GM13976 (cell line): ENCODE measurements at regions not wholly inside any gene's neighbourhood (a gene's known extent, or its start where the extent isn't known, plus 50 kb on each side); places are given as distances from the start of the nearest gene placed in this dataset.

Source experiments
- DNase-seq: peaks from one replicate; pipeline ENCODE4 v3.0.0; 2012; ENCODE audit warnings: low spot score
- CTCF ChIP-seq: IDR thresholded peaks from 2 replicates; pipeline ENCODE4 v1.5.1; 2012; ENCODE audit warnings: borderline replicate concordance, mild to moderate bottlenecking; ENCODE audit not compliant: insufficient read depth; ENCODE audit errors: extremely low read depth, missing control alignments, control extremely low read depth
- in situ Hi-C: fragments of 300-500 bp; cut with MboI; formaldehyde crosslinking; loops from one replicate; pipeline ENCODE4 v1.12.0; 2022; ENCODE audit warnings: low sequenced_read_pairs, mixed read lengths, inconsistent platforms; ENCODE audit not compliant: unreplicated experiment

GRCh38 chr13:63864171-63864902, 2448.7 kb upstream of the PCDH20 start:
- in situ Hi-C loops, result no loop called here
- no peak for TF ChIP-seq CTCF
- DNase-seq, result no peak

GRCh38 chr13:63855457-63856118, 2439.9 kb upstream of the PCDH20 start:
- TF ChIP-seq CTCF, result no peak
- DNase-seq, result no peak
- in situ Hi-C loops, result no loop called here

- in situ Hi-C loops, result no loop called here
- no peak for TF ChIP-seq CTCF
- DNase-seq, result no peak
These were observed 2438.2 kb upstream of the PCDH20 start for GRCh38 chr13:63853816-63854215.

- in situ Hi-C loops, result no loop called here
- DNase-seq, result no peak
- TF ChIP-seq CTCF, result no peak
These were observed 2435.9 kb upstream of the PCDH20 start for GRCh38 chr13:63851526-63851925.

GRCh38 chr13:63843766-63844699, 2428.4 kb upstream of the PCDH20 start:
- in situ Hi-C loops, result no loop called here
- no peak for TF ChIP-seq CTCF
- DNase-seq, result no peak

- DNase-seq, result no peak
- in situ Hi-C loops, result no loop called here
- TF ChIP-seq CTCF, result no peak
These were observed 2426.5 kb upstream of the PCDH20 start for GRCh38 chr13:63842102-63842501.
